Nephron (organoid): ENCODE measurements at regions not wholly inside any gene's neighbourhood (a gene's known extent, or its start where the extent isn't known, plus 50 kb on each side); places are given as distances from the start of the nearest gene placed in this dataset.

Experiments
- H3K27ac Mint-ChIP-seq, 3 experiments: 2 replicates each; pipeline ENCODE4 v1.8.0; 2020; ENCODE audit warnings: mixed read lengths in 3 of 3, mild to moderate bottlenecking in 2 of 3, moderate library complexity in 1 of 3
- H3K27me3 Mint-ChIP-seq: 2 replicates; pipeline ENCODE4 v1.8.0; 2021; ENCODE audit warnings: low read depth, mild to moderate bottlenecking, moderate library complexity, mixed read lengths
- H3K36me3 Mint-ChIP-seq: 2 replicates; pipeline ENCODE4 v1.8.0; 2020; ENCODE audit warnings: low read depth, mixed read lengths
- H3K4me1 Mint-ChIP-seq: 2 replicates; pipeline ENCODE4 v1.8.0; 2020; ENCODE audit warnings: mixed read lengths
- H3K4me3 Mint-ChIP-seq, 3 experiments: 2 replicates each; pipeline ENCODE4 v1.8.0; 2020; ENCODE audit warnings: mild to moderate bottlenecking in 3 of 3, mixed read lengths in 3 of 3, moderate library complexity in 2 of 3
- H3K9me3 Mint-ChIP-seq: 2 replicates; pipeline ENCODE4 v1.8.0; 2020; ENCODE audit warnings: mixed read lengths
- TF ChIP-seq, protein P1 (sequence below), 3 experiments: fragments of 200-600 bp; sonication (generic); IDR thresholded peaks; one replicate each; pipeline ENCODE4 v1.5.0; 2021; ENCODE audit warnings: antibody characterized with exemption in 3 of 3; ENCODE audit not compliant: unreplicated experiment in 3 of 3

- no peaks in the 10 kb centered on the region for H3K36me3 Mint-ChIP-seq
- TF ChIP-seq, protein P1, sequence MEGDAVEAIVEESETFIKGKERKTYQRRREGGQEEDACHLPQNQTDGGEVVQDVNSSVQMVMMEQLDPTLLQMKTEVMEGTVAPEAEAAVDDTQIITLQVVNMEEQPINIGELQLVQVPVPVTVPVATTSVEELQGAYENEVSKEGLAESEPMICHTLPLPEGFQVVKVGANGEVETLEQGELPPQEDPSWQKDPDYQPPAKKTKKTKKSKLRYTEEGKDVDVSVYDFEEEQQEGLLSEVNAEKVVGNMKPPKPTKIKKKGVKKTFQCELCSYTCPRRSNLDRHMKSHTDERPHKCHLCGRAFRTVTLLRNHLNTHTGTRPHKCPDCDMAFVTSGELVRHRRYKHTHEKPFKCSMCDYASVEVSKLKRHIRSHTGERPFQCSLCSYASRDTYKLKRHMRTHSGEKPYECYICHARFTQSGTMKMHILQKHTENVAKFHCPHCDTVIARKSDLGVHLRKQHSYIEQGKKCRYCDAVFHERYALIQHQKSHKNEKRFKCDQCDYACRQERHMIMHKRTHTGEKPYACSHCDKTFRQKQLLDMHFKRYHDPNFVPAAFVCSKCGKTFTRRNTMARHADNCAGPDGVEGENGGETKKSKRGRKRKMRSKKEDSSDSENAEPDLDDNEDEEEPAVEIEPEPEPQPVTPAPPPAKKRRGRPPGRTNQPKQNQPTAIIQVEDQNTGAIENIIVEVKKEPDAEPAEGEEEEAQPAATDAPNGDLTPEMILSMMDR (IDR thresholded peaks at IDR 0.05; ENCODE audit: unreplicated experiment in 3 of 3) = no peak
- H3K4me3 Mint-ChIP-seq = no peak overlapping the region
- no peak overlapping the region for H3K27ac Mint-ChIP-seq
- no peaks in the 10 kb centered on the region for H3K4me1 Mint-ChIP-seq
- peaks cover 6% of the 10 kb centered on the region for H3K9me3 Mint-ChIP-seq
- peaks cover 15% of the 10 kb centered on the region for H3K27me3 Mint-ChIP-seq
Measured at GRCh38 chr10:120667276-120667675, 183.9 kb upstream of the WDR11 start.

- H3K27me3 Mint-ChIP-seq = peaks cover 11% of the 10 kb centered on the region
- no peak overlapping the region for H3K4me3 Mint-ChIP-seq
- H3K4me1 Mint-ChIP-seq = no peaks in the 10 kb centered on the region
- peaks cover 35% of the 10 kb centered on the region for H3K9me3 Mint-ChIP-seq
- no peak overlapping the region for H3K27ac Mint-ChIP-seq
- TF ChIP-seq, protein P1 (IDR thresholded peaks at IDR 0.05; ENCODE audit: unreplicated experiment in 3 of 3) = no peak
- H3K36me3 Mint-ChIP-seq = no peaks in the 10 kb centered on the region
Measured at GRCh38 chr10:120671491-120671890, 179.7 kb upstream of the WDR11 start.

DNA sequence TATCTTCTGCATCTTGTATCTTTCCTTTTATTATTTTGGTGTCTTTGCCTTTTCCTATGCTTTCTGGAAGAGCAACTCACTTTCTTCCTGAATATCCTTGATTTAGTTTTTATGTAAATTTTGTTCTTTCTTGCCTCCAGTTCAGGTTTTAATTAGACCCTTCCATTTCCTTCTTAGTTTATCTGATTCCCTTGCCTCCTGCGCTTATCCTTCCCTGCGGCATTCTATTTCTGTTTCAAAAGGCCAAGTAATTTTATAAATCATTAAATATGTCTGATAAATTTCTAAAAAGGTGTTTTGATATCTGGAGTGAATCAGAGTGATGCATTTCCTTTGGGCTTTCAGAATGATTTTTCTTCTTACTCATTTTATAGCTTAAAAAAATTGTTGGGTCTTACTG, 167.7 kb upstream of the WDR11 start:
- Mint-ChIP-seq H3K4me1 (no peaks in the 10 kb centered on the region), H3K27me3 (no peaks in the 10 kb centered on the region), H3K4me3 (no peak overlapping the region), H3K27ac (no peak overlapping the region), H3K9me3 (no peaks in the 10 kb centered on the region), H3K36me3 (no peaks in the 10 kb centered on the region)
- TF ChIP-seq, protein P1 (IDR thresholded peaks at IDR 0.05; ENCODE audit: unreplicated experiment in 3 of 3) = no peak

- Mint-ChIP-seq H3K27ac (no peak overlapping the region), H3K4me1 (no peaks in the 10 kb centered on the region), H3K27me3 (no peaks in the 10 kb centered on the region), H3K9me3 (no peaks in the 10 kb centered on the region), H3K4me3 (no peak overlapping the region), H3K36me3 (no peaks in the 10 kb centered on the region)
- TF ChIP-seq, protein P1 (IDR thresholded peaks at IDR 0.05; ENCODE audit: unreplicated experiment in 3 of 3) = no peak
Measured at GRCh38 chr10:120684226-120684625, 166.9 kb upstream of the WDR11 start.

- Mint-ChIP-seq H3K36me3 (no peaks in the 10 kb centered on the region), H3K4me3 (no peak overlapping the region), H3K9me3 (no peaks in the 10 kb centered on the region), H3K27ac (no peak overlapping the region), H3K27me3 (peaks cover 6% of the 10 kb centered on the region), H3K4me1 (no peaks in the 10 kb centered on the region)
- TF ChIP-seq, protein P1 (IDR thresholded peaks at IDR 0.05; ENCODE audit: unreplicated experiment in 3 of 3) = no peak
Measured at GRCh38 chr10:120685136-120685535, 166.0 kb upstream of the WDR11 start.

GRCh38 chr10:120688928-120689327, 162.2 kb upstream of the WDR11 start:
- no peak overlapping the region for H3K27ac Mint-ChIP-seq
- H3K36me3 Mint-ChIP-seq = no peaks in the 10 kb centered on the region
- H3K27me3 Mint-ChIP-seq = peaks cover 6% of the 10 kb centered on the region
- TF ChIP-seq, protein P1 (IDR thresholded peaks at IDR 0.05; ENCODE audit: unreplicated experiment in 3 of 3) = no peak
- no peaks in the 10 kb centered on the region for H3K4me1 Mint-ChIP-seq
- H3K4me3 Mint-ChIP-seq = no peak overlapping the region
- H3K9me3 Mint-ChIP-seq = peaks cover 2% of the 10 kb centered on the region
